NB4 (cell line): ENCODE measurements at regions not wholly inside any gene's neighbourhood (a gene's known extent, or its start where the extent isn't known, plus 50 kb on each side); places are given as distances from the start of the nearest gene placed in this dataset.

Source experiments
- CTCF ChIP-seq: IDR thresholded peaks from one replicate; pipeline ENCODE4 v1.5.1; 2012; ENCODE audit warnings: low read depth, low read length
- POLR2A ChIP-seq: IDR thresholded peaks from 2 replicates; pipeline ENCODE4 v1.6.1; 2011; ENCODE audit warnings: mild to moderate bottlenecking; ENCODE audit not compliant: insufficient read length; ENCODE audit errors: extremely low read depth

DNA sequence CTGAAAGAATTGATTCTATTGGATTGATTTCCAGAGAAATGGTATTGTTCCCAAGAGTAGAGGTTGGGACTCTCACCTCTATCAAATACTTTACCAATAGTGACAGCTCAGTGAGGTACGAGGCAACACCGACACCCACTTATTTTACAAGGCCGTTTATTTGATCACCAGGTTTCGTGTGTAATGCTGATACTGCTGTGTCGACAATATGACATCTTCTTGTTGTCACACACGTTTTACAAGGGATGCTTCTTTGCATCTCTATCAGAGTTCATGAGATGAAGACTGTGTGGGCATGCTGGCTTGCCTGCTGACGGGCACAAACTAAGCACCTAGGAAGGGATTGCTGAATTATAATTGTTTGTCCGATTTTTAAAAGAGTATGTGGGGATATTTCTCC is 217.8 kb upstream of the EGLN3 start:
- TF ChIP-seq CTCF, result no peak
- TF ChIP-seq POLR2A, result no peak
